EL (cell line): ENCODE measurements at regions not wholly inside any gene's neighbourhood (a gene's known extent, or its start where the extent isn't known, plus 50 kb on each side); places are given as distances from the start of the nearest gene placed in this dataset.
"Not testable (repeated sequence)": the region's sequence is repeated elsewhere in the genome, so short reads cannot be mapped to it uniquely, and the experiment has no call there.

Experiments
- DNase-seq: peaks from one replicate; pipeline ENCODE4 v3.0.0-alpha.2; 2016

DNA sequence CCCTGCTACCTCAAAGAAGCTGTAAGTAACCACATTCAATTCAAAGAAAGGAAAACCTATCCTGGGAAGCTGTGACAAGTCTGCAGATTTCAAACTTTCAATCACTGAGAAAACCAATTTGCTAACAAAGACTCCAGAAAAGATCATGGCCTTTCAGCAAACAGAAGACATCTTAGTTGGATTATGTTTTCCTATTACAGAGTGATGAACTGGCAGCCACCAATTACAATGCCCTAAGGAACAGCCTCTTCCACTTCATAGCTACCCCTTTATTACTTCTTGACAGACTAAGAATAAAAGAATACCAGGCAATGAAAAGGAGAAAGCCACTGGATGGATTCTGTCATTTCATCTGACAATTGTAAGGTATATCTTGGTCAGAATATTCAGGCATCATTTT is 128.2 kb upstream of the RASEF start:
- no peak for DNase-seq

DNA sequence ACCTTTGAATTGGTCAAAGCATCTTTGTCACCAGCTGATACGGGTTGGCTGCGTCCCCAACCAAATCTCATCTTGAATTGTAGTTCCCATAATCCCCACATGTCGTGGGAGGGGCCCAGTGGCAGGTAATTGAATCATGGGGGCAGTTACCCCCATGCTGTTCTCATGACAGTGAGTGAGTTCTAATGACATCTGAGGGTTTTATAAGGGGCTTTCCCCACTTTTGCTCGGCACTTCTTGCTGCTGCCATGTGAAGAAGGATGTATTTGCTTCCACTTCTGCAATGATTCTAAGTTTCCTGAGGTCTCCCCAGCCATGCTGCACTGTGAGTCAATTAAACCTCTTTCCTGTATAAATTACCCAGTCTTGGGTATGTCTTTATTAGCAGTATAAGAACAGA is 126.1 kb upstream of the RASEF start:
- not testable (repeated sequence) for DNase-seq

DNA sequence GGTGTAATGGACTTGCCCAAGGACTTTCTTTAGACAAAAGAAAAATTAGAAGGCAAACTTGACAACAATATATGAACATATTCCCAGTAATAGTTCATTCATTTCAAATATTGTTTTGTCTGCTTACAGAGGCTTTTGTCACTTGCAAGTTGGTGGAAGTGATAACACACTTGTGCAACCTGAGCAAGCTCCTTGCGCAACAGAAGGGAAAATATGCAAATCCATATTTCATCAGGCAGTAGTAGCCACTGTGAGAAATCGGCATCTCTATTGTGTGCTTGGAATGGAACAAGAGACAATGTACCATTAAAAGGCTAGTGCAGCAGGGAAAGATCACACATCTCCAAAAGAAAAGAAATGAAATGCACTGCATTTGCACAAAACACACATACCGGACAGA is 125.3 kb upstream of the RASEF start:
- DNase-seq = no peak

DNA sequence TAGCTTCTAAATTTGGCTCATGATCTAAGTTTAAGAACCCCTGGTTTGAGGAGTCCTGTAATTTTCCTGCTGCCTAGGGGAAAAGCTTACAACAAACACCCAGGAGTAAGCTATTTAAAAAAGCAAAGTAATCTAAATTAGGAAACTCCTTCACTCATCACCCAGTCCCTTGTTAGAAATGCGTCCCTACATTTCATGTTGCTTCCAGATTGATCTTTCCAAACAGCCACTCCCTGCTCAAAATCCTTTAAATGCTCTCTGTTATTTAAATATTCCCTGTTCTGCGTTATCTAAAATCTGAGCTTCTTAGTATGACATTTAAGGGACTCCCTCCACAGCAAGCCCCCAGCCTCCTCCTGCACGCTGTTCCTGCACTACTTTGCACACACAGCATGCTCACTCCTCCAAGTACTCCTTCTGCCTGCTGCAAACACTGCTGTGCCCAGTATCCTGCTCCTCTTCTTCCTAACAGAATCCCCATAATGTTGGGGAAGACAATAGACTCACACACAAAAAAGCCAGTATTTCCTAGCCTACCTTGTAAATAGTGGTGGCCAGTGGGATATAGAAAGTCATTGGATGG is 123.3 kb upstream of the RASEF start:
- no peak for DNase-seq

DNA sequence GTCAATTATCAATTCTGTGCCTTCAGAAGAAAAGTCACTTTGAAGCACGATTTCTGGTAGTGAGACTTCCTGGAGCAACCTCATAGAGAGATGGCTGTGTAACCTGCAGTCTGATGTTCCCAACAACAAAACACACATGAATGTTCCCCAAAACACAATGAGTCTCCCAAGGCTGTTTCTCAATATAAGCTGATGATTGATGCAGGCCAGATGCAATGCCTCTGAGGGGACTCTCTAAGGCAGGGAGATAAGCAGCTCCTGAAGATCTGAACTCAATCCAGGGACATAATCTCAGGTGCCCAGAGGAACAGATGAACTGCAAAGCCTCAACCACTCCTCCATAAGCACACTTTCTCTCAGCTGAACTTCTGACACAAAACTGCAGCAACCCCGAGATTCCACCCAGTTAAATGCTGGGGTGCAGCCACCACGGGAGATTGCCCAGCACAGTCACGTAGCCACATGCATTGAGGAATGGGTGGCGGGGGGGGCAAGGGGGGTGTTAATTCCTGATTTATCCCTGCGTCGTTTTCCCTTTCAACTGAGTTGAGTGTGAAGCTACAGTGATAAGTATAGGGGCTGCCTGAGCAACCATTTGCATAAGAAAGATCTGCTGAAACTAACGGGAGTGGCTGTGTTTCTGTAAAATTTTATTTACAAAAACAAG is 122.7 kb upstream of the RASEF start:
- no peak for DNase-seq

DNA sequence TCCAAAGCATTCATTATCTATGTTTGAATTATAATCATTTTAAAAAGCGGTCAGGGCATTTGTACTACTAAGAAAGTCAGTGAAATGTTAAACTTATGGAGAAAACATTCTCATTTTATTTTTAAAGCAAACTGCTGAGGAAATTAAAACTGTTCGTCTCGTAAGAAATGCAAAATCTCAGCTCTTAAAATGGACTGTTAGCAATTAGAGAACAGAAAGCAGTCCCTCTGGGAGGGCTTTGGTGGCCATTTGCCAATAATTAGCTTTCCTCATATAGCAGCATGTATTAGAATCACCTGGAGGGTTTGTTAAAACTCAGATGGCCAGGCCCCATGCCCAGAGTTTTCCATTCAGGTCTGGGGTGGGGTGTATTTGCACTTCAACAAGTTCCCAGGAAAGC is 120.7 kb upstream of the RASEF start:
- no peak for DNase-seq

DNA sequence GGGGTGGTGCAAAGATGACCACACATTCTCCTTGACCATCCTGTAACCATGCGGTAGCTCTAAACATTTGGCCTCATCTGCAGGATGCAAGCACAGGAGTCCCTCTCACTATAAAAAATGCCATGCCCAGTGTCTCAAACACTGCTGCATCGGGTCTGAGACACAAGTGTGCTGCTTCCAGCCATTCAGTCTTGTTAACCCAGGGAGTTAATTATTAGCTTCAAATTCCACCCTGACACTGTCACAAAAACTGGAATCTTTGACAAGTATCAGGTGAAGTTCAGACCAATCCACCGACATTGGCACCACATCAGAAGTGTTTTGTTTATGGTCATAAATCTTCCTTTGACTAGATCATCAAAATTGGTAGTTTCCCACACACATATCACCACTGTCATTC is 119.1 kb upstream of the RASEF start:
- no peak for DNase-seq

DNA sequence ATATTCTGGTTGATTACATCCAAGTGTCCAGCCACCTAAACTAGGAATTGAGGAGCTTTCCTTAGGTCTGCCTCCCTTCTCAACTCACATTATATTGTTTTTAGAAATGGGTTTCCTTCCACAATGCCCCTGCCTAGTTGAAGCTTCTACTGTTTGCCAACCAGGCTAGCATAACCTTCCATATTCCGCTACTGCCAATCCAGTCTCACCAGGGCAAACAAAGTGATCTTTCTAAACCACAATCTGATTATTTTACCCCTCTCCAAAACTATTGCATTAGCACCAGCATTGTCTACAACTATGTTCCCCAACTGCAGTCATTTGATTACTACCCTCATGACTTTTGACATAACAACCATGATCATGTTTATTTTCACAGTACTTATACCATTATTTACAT is 115.8 kb upstream of the RASEF start:
- DNase-seq = no peak

DNA sequence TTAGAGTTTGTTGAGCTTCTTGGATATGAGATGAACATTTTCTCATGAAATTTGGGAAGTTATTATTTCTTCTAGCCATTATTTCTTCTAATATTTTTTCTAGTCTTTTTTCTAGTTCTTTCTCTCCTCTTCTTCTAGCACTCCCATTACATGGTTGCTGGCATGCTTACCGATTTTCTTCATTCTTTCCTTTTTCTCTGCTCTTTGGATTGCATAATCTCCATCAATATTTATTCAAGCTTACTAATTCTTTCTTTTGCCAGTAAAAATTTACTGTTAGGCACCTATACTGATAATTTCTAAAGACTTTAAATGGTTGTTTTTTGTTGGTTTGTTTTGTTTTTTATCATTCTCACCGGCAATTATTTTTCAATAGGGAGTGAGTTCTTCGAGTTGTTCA is 114.8 kb upstream of the RASEF start:
- DNase-seq = no peak

DNA sequence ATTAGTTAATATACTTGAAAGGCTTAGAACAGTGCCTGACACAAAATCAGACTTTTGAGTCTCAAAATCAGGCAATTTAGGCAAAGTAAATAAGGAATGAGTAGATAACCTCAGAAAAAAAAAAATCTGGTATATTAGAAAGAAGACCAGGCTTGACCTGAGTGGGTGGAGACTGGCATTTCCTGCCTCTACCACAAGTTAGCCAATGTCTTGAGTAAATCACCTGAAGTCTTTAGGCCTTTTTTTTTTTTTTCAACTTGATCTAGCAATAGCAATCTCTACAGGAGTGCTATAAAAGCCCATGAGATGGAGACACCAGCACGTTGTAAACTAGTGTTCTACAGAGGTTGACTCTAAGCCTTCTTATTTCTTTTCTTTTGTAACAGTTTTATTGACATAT is 104.2 kb upstream of the RASEF start:
- DNase-seq = no peak

DNA sequence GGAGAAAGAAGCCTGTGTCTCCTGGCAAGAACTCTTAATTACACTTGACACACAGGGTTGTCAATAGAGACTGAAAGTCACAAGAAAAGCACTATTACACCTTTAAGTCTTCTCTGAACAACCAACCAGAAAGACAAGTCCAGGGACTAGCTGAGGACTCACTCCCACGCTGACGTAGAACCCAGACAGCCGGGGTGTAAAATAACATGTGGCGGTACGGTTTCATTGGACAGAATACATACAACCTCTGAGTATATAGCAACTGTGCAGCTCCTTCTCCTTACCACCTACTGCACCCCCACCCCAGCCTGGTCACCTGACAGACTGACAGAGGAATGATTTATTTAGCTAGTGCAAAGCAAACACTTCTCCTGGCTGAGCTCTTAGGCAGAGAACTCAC is 103.4 kb upstream of the RASEF start:
- DNase-seq = no peak

DNA sequence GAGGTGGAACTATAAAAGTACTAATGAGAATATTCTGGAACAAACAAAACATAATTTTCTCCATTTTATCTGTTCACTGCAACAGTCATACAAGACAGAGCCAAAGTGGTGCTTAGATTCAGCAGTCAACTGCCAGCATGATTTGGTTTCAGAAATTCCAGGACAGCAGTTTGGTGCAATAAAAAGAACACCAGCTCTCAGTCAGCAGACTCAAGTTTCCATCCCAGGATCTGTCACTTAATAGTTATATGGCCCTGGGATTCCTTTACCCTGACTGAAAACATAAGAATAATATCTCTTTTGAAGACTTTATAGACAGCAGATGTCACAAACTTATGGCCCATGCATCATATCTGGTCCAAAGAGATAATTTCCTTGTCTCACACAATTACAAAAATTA is 92.8 kb upstream of the RASEF start:
- no peak for DNase-seq

DNA sequence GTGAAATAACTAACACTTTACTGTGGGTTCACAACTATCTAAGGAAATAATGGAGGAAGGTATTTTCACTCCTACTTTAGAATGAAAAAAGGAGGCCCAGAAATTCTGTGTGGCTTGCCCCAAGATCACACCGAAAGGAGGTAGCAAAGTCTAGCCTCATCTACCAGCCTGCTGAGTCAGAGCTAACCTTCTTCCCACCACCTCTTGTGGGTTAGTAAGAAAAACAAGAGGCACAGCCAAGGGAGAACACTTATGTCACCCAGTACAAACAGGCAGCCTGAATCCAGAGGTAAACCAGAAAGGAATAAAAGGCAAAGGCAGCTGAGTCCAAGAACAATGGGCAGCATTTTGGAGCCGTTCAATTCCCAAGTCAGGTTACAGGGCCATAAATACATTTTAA is 91.9 kb upstream of the RASEF start:
- DNase-seq = peak; percentile 12

DNA sequence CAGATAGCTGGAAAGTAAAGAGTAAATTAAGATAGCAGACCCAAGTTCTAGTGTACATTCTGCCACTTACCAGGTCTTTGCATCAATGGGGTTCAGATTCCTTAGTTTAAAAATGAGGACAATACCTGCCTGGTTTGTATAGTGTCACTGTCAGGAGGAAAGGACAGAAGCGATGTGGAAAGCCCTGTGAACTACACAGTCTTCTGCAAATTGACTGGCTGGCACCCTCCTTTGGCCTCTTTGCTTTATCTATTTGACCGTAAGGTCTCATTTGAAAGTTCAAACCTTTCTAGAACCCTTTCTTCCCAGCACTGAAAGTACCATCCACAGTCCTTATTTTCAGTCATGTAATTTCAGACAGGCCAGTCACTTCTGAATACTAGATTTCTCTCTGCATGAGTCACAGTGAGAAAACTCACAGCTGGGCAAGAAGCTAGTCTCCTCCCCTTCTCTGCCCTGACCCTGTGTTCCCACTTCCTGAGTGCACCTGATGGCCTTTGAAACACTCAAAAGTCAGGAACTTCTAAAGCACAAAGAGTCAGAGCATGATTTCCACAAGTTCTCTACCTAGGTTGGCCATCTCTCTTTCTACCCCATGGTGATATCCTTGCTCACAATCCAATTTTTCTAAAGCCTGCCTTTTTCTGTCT is 91.3 kb upstream of the RASEF start:
- DNase-seq = peak; percentile 37

DNA sequence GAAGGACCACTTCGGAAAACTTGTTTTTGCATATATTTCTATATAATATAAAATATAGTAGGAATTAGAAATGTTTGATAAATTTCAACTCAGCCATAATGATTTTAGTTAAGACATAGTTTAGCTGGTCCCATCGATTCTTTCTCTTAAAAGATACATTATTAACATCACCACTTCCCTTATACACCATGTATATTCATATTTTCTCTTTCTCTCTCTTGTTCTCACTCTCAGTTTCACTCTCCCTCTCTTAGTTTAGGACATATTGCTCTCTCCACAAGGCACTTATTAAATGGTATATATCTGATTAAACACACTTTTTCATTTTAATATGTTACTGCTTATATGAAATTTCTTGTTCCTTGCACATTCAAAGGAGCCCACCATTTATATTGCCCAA is 90.1 kb upstream of the RASEF start:
- no peak for DNase-seq

DNA sequence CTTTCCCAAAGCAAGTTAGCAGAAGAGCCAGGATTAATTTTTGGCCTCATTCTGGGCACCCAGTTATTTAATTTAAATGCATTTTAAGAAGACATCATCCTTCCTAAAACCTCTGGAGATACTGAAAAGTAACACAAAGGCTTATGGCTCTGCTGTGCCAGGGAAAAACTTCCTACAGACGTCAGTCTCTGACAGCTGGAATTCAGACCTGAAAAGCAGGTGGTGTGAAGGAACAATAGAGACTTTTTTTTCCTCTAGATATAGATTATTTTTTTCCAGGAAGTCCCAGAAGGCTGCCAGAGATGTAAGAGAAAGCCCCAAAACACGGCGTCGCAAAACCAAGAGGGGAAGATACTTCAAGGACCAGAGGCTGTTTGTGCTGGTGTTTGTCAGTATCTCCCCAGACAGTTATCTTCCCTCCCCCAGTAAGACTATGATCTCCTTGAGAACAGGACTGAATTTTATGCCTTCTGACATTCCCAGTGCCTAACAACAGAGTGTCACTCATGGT is 88.7 kb upstream of the RASEF start:
- DNase-seq = no peak

DNA sequence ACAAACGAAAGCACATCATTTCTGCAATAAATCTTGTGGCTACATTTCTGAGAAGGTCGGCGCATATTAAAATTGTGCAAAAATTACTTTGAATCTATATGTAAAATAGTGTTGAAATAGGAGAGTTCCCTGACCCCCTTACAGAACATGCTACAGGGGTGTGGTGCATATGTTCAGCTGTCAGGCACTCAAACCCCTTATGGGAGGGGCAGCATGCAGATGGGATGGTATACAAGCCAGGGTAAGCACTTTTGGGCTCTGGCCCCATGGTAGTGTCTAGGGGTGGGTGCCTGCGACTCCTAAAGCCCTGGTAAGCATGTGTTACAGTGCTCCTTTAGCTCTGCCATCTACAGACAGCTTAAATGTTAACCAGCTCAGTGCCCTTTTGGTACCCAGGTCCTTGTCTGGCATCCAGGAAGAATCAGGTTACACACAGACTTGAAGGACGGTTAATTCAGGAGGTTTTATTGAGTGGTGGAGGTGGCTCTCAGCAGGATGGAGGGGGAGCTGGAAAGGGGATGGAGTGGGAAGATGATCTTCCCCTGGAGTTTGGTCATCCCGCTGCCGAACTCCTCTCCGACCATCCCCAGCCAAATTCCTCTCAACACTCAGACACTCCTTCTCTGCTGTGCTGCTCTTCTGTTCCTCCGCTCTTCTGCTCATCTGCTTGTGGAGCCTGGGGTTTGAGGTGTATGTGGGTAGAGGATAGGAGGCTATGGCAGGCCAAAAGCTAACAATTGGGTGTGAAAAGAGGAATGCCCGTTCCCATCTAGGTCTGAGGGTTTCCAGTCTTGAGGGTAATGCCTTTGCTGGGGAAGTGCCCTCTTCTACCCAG is 84.6 kb upstream of the RASEF start:
- no peak for DNase-seq

DNA sequence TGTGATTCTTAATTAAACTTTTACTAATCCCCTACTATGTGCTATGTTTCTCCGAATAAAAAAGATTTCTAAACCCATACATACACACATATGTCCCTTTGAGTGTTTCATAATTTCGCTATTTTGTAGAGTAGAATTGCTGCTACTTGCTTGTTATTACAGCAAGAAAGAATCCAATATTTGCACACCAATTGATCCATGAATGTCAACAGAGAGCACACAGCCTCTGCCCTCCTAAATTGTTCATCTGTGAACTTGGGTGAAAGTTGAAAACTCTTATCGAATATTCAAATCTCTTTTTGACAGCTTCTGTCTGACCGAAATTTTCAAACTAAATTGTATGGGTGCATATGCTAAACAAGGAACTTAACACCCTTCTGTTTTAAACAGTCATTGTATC is 83.4 kb upstream of the RASEF start:
- DNase-seq = no peak

DNA sequence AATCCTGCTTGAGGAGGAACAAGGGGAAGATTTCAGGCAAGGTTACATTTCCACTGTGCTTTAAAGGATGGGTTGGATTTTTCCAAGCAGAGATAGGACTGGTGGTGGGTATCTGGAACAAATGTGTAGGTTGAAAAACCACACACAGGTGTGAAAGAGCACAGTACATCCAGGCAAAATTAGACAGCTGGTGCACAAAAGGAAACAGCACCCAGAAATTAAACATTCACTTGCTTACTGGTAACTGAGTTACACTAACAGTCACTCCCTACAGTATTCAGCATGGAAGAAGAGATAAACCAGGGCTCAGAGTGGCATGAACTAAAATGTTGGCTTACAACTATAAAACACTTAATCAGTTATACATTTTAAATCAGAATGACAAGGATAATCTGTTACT is 81.5 kb upstream of the RASEF start:
- DNase-seq = no peak

DNA sequence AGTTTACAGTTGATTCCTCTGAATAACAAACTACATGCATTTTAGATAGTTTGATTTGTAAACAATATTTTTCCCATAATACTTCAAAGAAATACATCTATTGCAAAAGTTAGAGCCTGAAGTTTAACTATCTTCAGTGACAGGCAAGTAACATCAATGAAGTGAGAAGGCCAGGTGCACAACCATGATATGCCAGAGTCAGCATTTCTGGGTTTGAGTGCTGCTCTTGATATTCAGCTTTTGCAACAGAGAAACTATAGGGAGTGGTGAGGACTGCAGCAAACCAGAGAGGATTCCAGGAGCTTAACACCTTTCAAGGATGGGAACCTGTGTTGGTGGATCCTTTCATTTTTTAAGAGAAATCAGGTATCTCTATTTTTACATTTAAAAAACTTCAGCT is 79.4 kb upstream of the RASEF start:
- no peak for DNase-seq

DNA sequence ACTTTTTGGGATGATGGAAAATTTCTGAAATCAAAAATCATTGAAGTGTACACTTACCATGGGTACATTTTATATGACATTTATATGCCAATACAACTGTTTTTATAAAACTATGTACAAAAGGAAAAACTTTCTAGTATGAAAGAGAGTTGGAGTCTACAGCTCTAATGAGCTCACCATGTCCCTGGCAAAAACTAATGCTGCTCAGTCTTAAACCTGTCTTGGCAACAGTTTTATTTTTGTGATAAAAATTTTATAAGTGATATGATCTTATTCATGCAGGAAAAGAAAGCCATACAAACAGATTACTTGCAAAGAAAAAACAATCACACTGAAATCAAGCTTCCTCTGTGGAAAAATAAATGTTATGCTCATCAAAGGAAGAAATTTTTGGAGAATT is 78.9 kb upstream of the RASEF start:
- no peak for DNase-seq

DNA sequence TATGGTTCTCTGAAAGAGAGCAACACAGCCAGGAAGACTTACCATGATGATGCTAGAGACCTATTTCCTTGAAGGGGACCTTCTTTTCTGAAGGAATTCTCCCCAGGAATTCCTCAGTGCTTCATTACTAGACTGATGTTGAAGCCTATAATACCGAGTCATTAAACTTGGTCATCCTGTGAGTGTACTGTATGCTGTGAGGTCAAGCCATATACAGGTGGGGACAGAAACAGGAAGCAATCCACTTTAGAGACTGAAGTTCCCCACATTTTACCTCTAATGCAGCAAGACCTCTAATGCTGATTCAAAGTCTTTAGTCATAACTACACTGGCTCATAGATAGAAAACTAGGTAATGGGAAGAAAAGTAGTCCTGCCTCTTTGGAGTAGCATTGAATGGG is 77.1 kb upstream of the RASEF start:
- DNase-seq = no peak

DNA sequence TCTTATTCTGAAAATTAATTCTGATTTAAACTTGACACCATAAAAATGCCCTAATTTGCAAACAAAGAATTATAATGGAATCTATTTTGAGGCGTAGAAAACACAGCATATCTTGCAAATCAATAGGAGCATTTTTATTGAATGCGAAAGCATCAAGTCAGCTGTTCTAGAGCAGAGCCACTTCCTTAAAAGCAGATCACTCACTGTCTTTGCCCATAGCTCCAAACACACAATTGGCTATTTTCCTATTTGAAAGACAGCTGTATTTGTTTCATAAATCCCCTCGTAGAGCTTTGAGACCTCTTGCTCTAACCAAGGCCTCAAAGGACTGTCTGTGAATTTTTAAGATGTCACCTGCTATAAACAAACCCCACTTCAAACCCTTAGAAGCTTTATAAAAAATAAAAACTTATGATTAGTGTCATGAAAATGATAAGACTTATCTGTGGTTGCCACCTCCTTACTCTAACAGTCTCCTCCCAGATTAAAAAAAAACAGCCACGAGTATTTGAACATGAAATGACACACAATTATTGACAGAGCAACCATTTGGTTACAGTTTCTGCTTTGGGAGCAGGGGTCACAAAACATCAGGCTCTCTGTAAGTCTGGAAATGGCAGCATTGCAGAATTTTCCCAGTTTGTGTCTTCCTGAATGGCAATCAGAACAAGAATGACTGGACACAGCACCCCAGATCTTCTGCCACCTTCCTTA is 75.6 kb upstream of the RASEF start:
- no peak for DNase-seq
